NB4 (cell line): ENCODE measurements at regions not wholly inside any gene's neighbourhood (a gene's known extent, or its start where the extent isn't known, plus 50 kb on each side); places are given as distances from the start of the nearest gene placed in this dataset.

Experiments
- DNase-seq: peaks from one replicate; pipeline ENCODE4 v3.0.0; 2010; ENCODE audit warnings: low read depth
- H3K4me3 ChIP-seq: one replicate; pipeline ENCODE4 v1.5.1; 2011; ENCODE audit warnings: mild to moderate bottlenecking, low read depth, low read length, moderate library complexity
- MYC ChIP-seq: IDR thresholded peaks from 2 replicates; pipeline ENCODE4 v1.6.1; 2011; ENCODE audit warnings: low read depth, low read length
- POLR2A ChIP-seq: IDR thresholded peaks from 2 replicates; pipeline ENCODE4 v1.6.1; 2011; ENCODE audit warnings: mild to moderate bottlenecking; ENCODE audit not compliant: insufficient read length; ENCODE audit errors: extremely low read depth
- TF ChIP-seq, protein P1 (sequence below): IDR thresholded peaks from 2 replicates; pipeline ENCODE4 v1.6.1; 2011; ENCODE audit warnings: low read depth, low read length
- TF ChIP-seq, protein P2 (sequence below): IDR thresholded peaks from one replicate; pipeline ENCODE4 v1.5.1; 2012; ENCODE audit warnings: low read depth, low read length

GRCh38 chr18:30096796-30097195 lies 945.7 kb downstream of the DSC3 start:
- TF ChIP-seq, protein P1, sequence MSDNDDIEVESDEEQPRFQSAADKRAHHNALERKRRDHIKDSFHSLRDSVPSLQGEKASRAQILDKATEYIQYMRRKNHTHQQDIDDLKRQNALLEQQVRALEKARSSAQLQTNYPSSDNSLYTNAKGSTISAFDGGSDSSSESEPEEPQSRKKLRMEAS, result no peak
- TF ChIP-seq POLR2A, result no peak
- no peak for TF ChIP-seq MYC
- TF ChIP-seq, protein P2, sequence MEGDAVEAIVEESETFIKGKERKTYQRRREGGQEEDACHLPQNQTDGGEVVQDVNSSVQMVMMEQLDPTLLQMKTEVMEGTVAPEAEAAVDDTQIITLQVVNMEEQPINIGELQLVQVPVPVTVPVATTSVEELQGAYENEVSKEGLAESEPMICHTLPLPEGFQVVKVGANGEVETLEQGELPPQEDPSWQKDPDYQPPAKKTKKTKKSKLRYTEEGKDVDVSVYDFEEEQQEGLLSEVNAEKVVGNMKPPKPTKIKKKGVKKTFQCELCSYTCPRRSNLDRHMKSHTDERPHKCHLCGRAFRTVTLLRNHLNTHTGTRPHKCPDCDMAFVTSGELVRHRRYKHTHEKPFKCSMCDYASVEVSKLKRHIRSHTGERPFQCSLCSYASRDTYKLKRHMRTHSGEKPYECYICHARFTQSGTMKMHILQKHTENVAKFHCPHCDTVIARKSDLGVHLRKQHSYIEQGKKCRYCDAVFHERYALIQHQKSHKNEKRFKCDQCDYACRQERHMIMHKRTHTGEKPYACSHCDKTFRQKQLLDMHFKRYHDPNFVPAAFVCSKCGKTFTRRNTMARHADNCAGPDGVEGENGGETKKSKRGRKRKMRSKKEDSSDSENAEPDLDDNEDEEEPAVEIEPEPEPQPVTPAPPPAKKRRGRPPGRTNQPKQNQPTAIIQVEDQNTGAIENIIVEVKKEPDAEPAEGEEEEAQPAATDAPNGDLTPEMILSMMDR, result no peak
- H3K4me3 ChIP-seq, result no peak overlapping the region
- DNase-seq, result no peak

DNA sequence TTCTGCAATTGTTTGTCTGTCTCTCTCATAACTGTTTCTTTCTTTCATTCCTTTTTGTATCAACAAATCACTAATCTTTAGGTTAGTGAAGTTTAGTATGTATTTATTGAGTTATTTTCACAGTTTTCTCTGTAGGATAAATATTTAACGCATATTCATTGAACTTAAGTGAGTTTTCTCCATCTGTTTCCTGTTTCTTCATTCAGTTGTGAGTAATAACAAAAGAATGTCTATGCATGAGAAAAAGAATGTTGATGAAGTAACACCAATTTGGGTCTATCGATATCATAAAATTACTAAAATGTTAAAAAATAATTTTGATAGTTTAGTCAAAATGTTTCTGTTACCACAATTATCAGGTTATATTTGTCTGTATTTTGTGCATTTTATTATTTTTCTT lies 948.0 kb downstream of the DSC3 start:
- DNase-seq, result no peak
- H3K4me3 ChIP-seq, result no peak overlapping the region
- TF ChIP-seq, protein P1, result no peak
- TF ChIP-seq, protein P2, result no peak

- H3K4me3 ChIP-seq, result no peak overlapping the region
- no peak for DNase-seq
- TF ChIP-seq POLR2A (no peak), MYC (no peak)
- TF ChIP-seq, protein P1, result no peak
- TF ChIP-seq, protein P2, result no peak
Observed at GRCh38 chr18:30093376-30093775, 949.2 kb downstream of the DSC3 start.

DNA sequence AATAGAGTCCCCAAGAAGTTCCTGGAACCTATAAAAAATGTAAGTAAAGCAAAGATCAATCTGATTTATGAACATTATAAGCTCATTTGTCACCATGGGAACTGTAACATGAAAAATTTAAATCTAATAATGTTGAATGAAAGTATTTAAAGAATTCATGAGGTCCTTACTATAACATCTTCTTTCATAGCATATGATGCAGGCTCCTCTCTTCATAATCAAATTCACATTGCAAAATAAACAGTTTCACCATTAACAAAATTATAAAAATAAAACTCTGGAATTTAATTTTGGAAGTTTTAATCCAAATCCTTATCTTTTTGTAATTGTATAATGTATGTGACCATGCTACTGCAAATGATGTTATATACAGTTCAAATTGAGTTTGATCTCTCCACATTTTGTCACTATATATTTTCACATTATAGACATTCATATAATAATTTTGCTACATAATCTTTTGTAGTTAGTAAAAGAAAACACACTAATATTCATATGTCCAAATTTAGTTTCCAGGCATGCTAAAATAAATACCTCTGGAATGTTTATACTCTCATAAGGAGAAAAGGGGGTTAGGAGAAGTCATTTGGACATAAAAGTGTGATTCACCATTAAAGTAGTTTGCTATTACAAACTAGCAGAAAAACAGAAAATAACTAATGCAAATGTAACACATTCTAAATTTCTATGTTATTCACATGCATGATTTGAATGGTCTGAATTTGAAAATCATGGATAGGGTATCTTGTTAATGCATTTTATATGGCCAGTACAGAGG lies 954.1 kb downstream of the DSC3 start:
- TF ChIP-seq, protein P1, result no peak
- TF ChIP-seq POLR2A (no peak), MYC (no peak)
- TF ChIP-seq, protein P2, result no peak
- H3K4me3 ChIP-seq, result no peak overlapping the region
- DNase-seq, result no peak

GRCh38 chr18:30086351-30086750 lies 956.2 kb downstream of the DSC3 start:
- H3K4me3 ChIP-seq, result no peak overlapping the region
- DNase-seq, result no peak

More at GRCh38 chr18:30086351-30086750, 956.2 kb downstream of the DSC3 start:
- TF ChIP-seq, protein P2, result no peak
- TF ChIP-seq MYC (no peak), POLR2A (no peak)
- TF ChIP-seq, protein P1, result no peak
